ENCODE measurements at regions not wholly inside any gene's neighbourhood (a gene's known extent, or its start where the extent isn't known, plus 50 kb on each side); places are given as distances from the start of the nearest gene placed in this dataset.

- no peak overlapping the region for H2AFZ ChIP-seq (ENCODE audit: low read depth, low read length, poor library complexity, severe bottlenecking)
- CTCF ChIA-PET: interaction anchor here (0.5 to 0.7 kb wide), 2 partner anchors 8 to 11 kb away, joined by 3 read pairs; no protein-coding TSS in a partner anchor
- H3K36me3 ChIP-seq (ENCODE audit: control insufficient read depth in 1 of 2, insufficient read depth in 2 of 2, low read length in 2 of 2): no peaks in the 10 kb centered on the region
- H3K9me2 ChIP-seq (ENCODE audit: insufficient read depth): no peaks in the 10 kb centered on the region
- H3K27me3 ChIP-seq (ENCODE audit: insufficient read depth, low read length): no peaks in the 10 kb centered on the region
- no peak overlapping the region for H3K4me3 ChIP-seq (replicated peaks in 1 of 2; ENCODE audit: low read depth in 1 of 2, low read length in 2 of 2)
- DNase-seq (ENCODE audit: low read depth, low spot score) (no peak), ATAC-seq (no peak)
- BruUV-seq (replicated peaks): no TSS peak
- H3K27ac ChIP-seq (ENCODE audit: low read depth, low read length): no peak overlapping the region
- H4K20me1 ChIP-seq (ENCODE audit: insufficient read depth): no peaks in the 10 kb centered on the region
- H3K9ac ChIP-seq (ENCODE audit: low read length): no peak overlapping the region
- intact Hi-C loops (cut with micrococcal nuclease): no loop called here
- H3K4me1 ChIP-seq (ENCODE audit: control insufficient read depth in 1 of 2, insufficient read depth in 2 of 2, low read length in 2 of 2): no peaks in the 10 kb centered on the region
- RAD21 ChIA-PET (ENCODE audit: low non-redundant PET in 1 of 2, low total read pairs in 2 of 2, uncharacterized antibody in 2 of 2, unreplicated experiment in 2 of 2): no interaction called here
- POLR2A ChIA-PET: no interaction called here
- no peak overlapping the region for H3K4me2 ChIP-seq (ENCODE audit: low read length)
- H3K79me2 ChIP-seq (ENCODE audit: insufficient read depth, low read length): no peaks in the 10 kb centered on the region
- TF ChIP-seq SIN3A (IDR thresholded peaks at IDR 0.05; ENCODE audit: low read depth) (no peak), REST (IDR thresholded peaks at IDR 0.05; ENCODE audit: low read depth) (no peak), JUND (IDR thresholded peaks at IDR 0.05) (no peak)
- H3K9me3 ChIP-seq (ENCODE audit: control insufficient read depth in 1 of 2, insufficient read depth in 1 of 2, low read depth in 1 of 2, low read length in 2 of 2): no peaks in the 10 kb centered on the region
Measured at GRCh38 chr2:158738363-158738762, 56.8 kb upstream of the DAPL1 start.

GRCh38 chr2:158740127-158740526 lies 55.0 kb upstream of the DAPL1 start:
- Histone ChIP-seq H2AFZ (ENCODE audit: low read depth, low read length, poor library complexity, severe bottlenecking) (no peak overlapping the region), H3K36me3 (ENCODE audit: control insufficient read depth in 1 of 2, insufficient read depth in 2 of 2, low read length in 2 of 2) (no peaks in the 10 kb centered on the region), H3K27ac (ENCODE audit: low read depth, low read length) (no peak overlapping the region), H4K20me1 (ENCODE audit: insufficient read depth) (no peaks in the 10 kb centered on the region), H3K79me2 (ENCODE audit: insufficient read depth, low read length) (no peaks in the 10 kb centered on the region), H3K27me3 (ENCODE audit: insufficient read depth, low read length) (no peaks in the 10 kb centered on the region), H3K4me3 (replicated peaks in 1 of 2; ENCODE audit: low read depth in 1 of 2, low read length in 2 of 2) (no peak overlapping the region), H3K4me1 (ENCODE audit: control insufficient read depth in 1 of 2, insufficient read depth in 2 of 2, low read length in 2 of 2) (no peaks in the 10 kb centered on the region), H3K4me2 (ENCODE audit: low read length) (no peak overlapping the region), H3K9me2 (ENCODE audit: insufficient read depth) (no peaks in the 10 kb centered on the region), H3K9me3 (ENCODE audit: control insufficient read depth in 1 of 2, insufficient read depth in 1 of 2, low read depth in 1 of 2, low read length in 2 of 2) (no peaks in the 10 kb centered on the region), H3K9ac (ENCODE audit: low read length) (no peak overlapping the region)
- no TSS peak for BruUV-seq (replicated peaks)
- CTCF ChIA-PET: interaction anchor here (0.7 kb wide), 1 partner anchor 693 kb away, joined by 3 read pairs; no protein-coding TSS in a partner anchor
- RAD21 ChIA-PET (ENCODE audit: low non-redundant PET in 1 of 2, low total read pairs in 2 of 2, uncharacterized antibody in 2 of 2, unreplicated experiment in 2 of 2): no interaction called here
- intact Hi-C loops (cut with micrococcal nuclease): loop anchor here (10.0 kb wide), 1 partner anchor 965 kb away; no protein-coding TSS in a partner anchor
- TF ChIP-seq RAD21 (IDR thresholded peaks at IDR 0.05; ENCODE audit: low read depth): no peak
- no peak for TF ChIP-seq POLR2A (IDR thresholded peaks at IDR 0.05; ENCODE audit: borderline replicate concordance, extremely low read depth, insufficient read depth, insufficient read length)
- TF ChIP-seq CEBPB (IDR thresholded peaks at IDR 0.05; ENCODE audit: low read depth): no peak
- TF ChIP-seq FOSL1 (IDR thresholded peaks at IDR 0.05; ENCODE audit: low read depth): no peak
- no peak for TF ChIP-seq POLR2AphosphoS5 (IDR thresholded peaks at IDR 0.05; ENCODE audit: low read depth, low read length)
- TF ChIP-seq TCF7L2 (IDR thresholded peaks at IDR 0.05; ENCODE audit: borderline replicate concordance, extremely low read depth, insufficient read depth, insufficient read length): no peak
- TF ChIP-seq EZH2phosphoT487 (IDR thresholded peaks at IDR 0.05; ENCODE audit: borderline replicate concordance): no peak
- no peak for TF ChIP-seq SIN3A (IDR thresholded peaks at IDR 0.05; ENCODE audit: low read depth)
- no peak for TF ChIP-seq EGR1 (IDR thresholded peaks at IDR 0.05; ENCODE audit: low read depth)
- no peak for TF ChIP-seq ELF1 (IDR thresholded peaks at IDR 0.05; ENCODE audit: borderline replicate concordance, low read depth)
- POLR2A ChIA-PET: no interaction called here
- ATAC-seq (no peak), DNase-seq (ENCODE audit: low read depth, low spot score) (no peak)

Measured in HCT116 (cell line).